B cell (primary cell): ENCODE measurements at regions not wholly inside any gene's neighbourhood (a gene's known extent, or its start where the extent isn't known, plus 50 kb on each side); places are given as distances from the start of the nearest gene placed in this dataset.
"Not testable (repeated sequence)": the region's sequence is repeated elsewhere in the genome, so short reads cannot be mapped to it uniquely, and the experiment has no call there.

Experiments used
- ATAC-seq: fragments of 200-7000 bp; cut with Tn5 transposase; one replicate; pipeline ENCODE4 v1.10.0; 2021; ENCODE audit warnings: low read depth, mild to moderate bottlenecking, moderate number of reproducible peaks, moderate library complexity
- CTCF ChIA-PET: fragments of 350-600 bp; sonication (Branson Sonifier 250); formaldehyde crosslinking; loops from one replicate; lab custom pipeline; 2021; ENCODE audit warnings: antibody characterized with exemption, inconsistent platforms; lab: Charles Lee
- POLR2A ChIA-PET: fragments of 350-600 bp; sonication (Branson Sonifier 250); formaldehyde crosslinking; loops from one replicate; lab custom pipeline; 2021; ENCODE audit warnings: antibody characterized with exemption; lab: Charles Lee
- DNase-seq: peaks from one replicate; pipeline ENCODE4 v3.0.0; 2013
- H2AFZ ChIP-seq: 2 replicates; pipeline ENCODE4 v1.6.1; 2012; ENCODE audit warnings: mild to moderate bottlenecking, low read depth, low read length; ENCODE audit not compliant: insufficient read depth, poor library complexity, severe bottlenecking
- H3K27ac ChIP-seq, 2 donors: 1 replicate in 1 of 2; 2 replicates in 1 of 2; pipeline ENCODE4 v1.5.1; 2012 to 2013; ENCODE audit warnings: low read length in 2 of 2, mild to moderate bottlenecking in 2 of 2, moderate library complexity in 1 of 2
- H3K27me3 ChIP-seq, 4 experiments: fragments of 200-600 bp in 1 of 4; sonication (generic) in 1 of 4; replicated peaks in 1 of 4; 1 replicate in 2 of 4; 2 replicates in 2 of 4; pipeline versions ENCODE4 v1.6.1 to v1.7.0; 2013 to 2016; ENCODE audit warnings: low read length in 3 of 4, mild to moderate bottlenecking in 2 of 4, mixed read lengths in 1 of 4, moderate library complexity in 1 of 4; ENCODE audit not compliant: insufficient read depth in 4 of 4, control insufficient read depth in 3 of 4; ENCODE audit errors: control extremely low read depth in 1 of 4
- H3K36me3 ChIP-seq, 2 experiments: replicated peaks in 1 of 2; 1 replicate in 1 of 2; 2 replicates in 1 of 2; pipeline versions ENCODE4 v1.6.1 to v1.7.1; 2013; ENCODE audit warnings: low read length in 1 of 2; ENCODE audit not compliant: insufficient read depth in 2 of 2, control insufficient read depth in 1 of 2; ENCODE audit errors: control extremely low read depth in 1 of 2, extremely low read depth in 1 of 2
- H3K4me1 ChIP-seq, 2 donors: fragments of 200-600 bp in 1 of 2; sonication (generic) in 1 of 2; 1 replicate in 1 of 2; 2 replicates in 1 of 2; pipeline versions ENCODE4 v1.5.1 to v1.6.1; 2013 to 2017; ENCODE audit warnings: low read length in 2 of 2; ENCODE audit not compliant: control insufficient read depth in 2 of 2, insufficient read depth in 2 of 2
- H3K4me2 ChIP-seq: replicated peaks from 2 replicates; pipeline ENCODE3; 2012; ENCODE audit warnings: mild to moderate bottlenecking, low read depth, low read length; ENCODE audit not compliant: poor library complexity, severe bottlenecking
- H3K4me3 ChIP-seq, 5 experiments: fragments of 200-600 bp in 1 of 5; sonication (generic) in 1 of 5; 1 replicate in 3 of 5; 2 replicates in 2 of 5; pipeline versions ENCODE4 v1.5.1 to v1.7.0; 2011 to 2016; ENCODE audit warnings: low read length in 4 of 5, mild to moderate bottlenecking in 4 of 5, low read depth in 2 of 5, control low read depth in 1 of 5, moderate library complexity in 1 of 5; ENCODE audit not compliant: insufficient read depth in 1 of 5; ENCODE audit errors: control extremely low read depth in 1 of 5, extremely low read depth in 1 of 5
- H3K79me2 ChIP-seq: fragments of 200-600 bp; sonication (generic); one replicate; pipeline ENCODE4 v1.6.0; 2016; ENCODE audit warnings: low read length; ENCODE audit not compliant: control insufficient read depth, insufficient read depth
- H3K9ac ChIP-seq: fragments of 200-600 bp; sonication (generic); 2 replicates; pipeline ENCODE4 v1.6.1; 2017; ENCODE audit warnings: mild to moderate bottlenecking, low read length, moderate library complexity
- H3K9me3 ChIP-seq, 3 donors: one replicate each; pipeline versions ENCODE4 v1.6.1 to v1.7.1; 2013; ENCODE audit warnings: low read length in 2 of 3; ENCODE audit not compliant: control insufficient read depth in 2 of 3, insufficient read depth in 1 of 3; ENCODE audit errors: control extremely low read depth in 1 of 3
- H4K20me1 ChIP-seq: 2 replicates; pipeline ENCODE4 v1.6.0; 2012; ENCODE audit warnings: mild to moderate bottlenecking, low read length; ENCODE audit not compliant: insufficient read depth, control insufficient read depth, poor library complexity, severe bottlenecking
- H3K27ac Mint-ChIP-seq: one replicate; pipeline ENCODE4 v1.8.0; 2021; ENCODE audit warnings: mixed read lengths
- H3K27me3 Mint-ChIP-seq: one replicate; pipeline ENCODE4 v1.8.0; 2021; ENCODE audit warnings: mixed read lengths
- H3K4me1 Mint-ChIP-seq: one replicate; pipeline ENCODE4 v1.8.0; 2021; ENCODE audit warnings: mixed read lengths
- H3K4me3 Mint-ChIP-seq: one replicate; pipeline ENCODE4 v1.8.0; 2021; ENCODE audit warnings: mixed read lengths
- H3K9me3 Mint-ChIP-seq: one replicate; pipeline ENCODE4 v1.8.0; 2022; ENCODE audit warnings: mixed read lengths; ENCODE audit not compliant: insufficient read depth
- EZH2 ChIP-seq: IDR thresholded peaks from 2 replicates; pipeline ENCODE4 v1.6.1; 2012; ENCODE audit warnings: borderline replicate concordance, low read depth, mild to moderate bottlenecking, moderate library complexity, low read length; ENCODE audit not compliant: insufficient read depth, poor library complexity, severe bottlenecking
- WGBS: methylation state at CpG from one replicate; pipeline ENCODE4 v1.1.5; 2013; ENCODE audit warnings: missing lambda C conversion rate; ENCODE audit not compliant: insufficient coverage; 5-methylcytosine and 5-hydroxymethylcytosine counted together
- intact Hi-C: fragments of 100-400 bp; cut with micrococcal nuclease; formaldehyde crosslinking; loops from one replicate; pipeline ENCODE4 v1.10.0; 2022
- TF ChIP-seq, protein P1 (sequence below): fragments of 200-600 bp; IDR thresholded peaks from one replicate; pipeline ENCODE4 v1.8.0; 2022; ENCODE audit warnings: antibody characterized with exemption, mild to moderate bottlenecking

- ChIA-PET CTCF (no interaction called here), POLR2A (no interaction called here)
- no peaks in the 10 kb centered on the region for H3K79me2 ChIP-seq
- Mint-ChIP-seq H3K27me3 (peaks cover 7% of the 10 kb centered on the region), H3K4me1 (no peaks in the 10 kb centered on the region), H3K4me3 (no peak overlapping the region), H3K9me3 (no peaks in the 10 kb centered on the region), H3K27ac (no peak overlapping the region)
- H4K20me1 ChIP-seq, result no peaks in the 10 kb centered on the region
- no peaks in the 10 kb centered on the region for H3K27me3 ChIP-seq
- H3K27ac ChIP-seq, result no peak overlapping the region
- intact Hi-C loops, result no loop called here
- TF ChIP-seq, protein P1, sequence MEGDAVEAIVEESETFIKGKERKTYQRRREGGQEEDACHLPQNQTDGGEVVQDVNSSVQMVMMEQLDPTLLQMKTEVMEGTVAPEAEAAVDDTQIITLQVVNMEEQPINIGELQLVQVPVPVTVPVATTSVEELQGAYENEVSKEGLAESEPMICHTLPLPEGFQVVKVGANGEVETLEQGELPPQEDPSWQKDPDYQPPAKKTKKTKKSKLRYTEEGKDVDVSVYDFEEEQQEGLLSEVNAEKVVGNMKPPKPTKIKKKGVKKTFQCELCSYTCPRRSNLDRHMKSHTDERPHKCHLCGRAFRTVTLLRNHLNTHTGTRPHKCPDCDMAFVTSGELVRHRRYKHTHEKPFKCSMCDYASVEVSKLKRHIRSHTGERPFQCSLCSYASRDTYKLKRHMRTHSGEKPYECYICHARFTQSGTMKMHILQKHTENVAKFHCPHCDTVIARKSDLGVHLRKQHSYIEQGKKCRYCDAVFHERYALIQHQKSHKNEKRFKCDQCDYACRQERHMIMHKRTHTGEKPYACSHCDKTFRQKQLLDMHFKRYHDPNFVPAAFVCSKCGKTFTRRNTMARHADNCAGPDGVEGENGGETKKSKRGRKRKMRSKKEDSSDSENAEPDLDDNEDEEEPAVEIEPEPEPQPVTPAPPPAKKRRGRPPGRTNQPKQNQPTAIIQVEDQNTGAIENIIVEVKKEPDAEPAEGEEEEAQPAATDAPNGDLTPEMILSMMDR, result no peak
- no peak for TF ChIP-seq EZH2
- no peak overlapping the region for H3K4me2 ChIP-seq
- DNase-seq, result no peak
- H3K9ac ChIP-seq, result no peak overlapping the region
- H3K9me3 ChIP-seq, result peaks cover 0 to 2% (median 0%) of the 10 kb centered on the region in 3 donors
- 73% methylated on average over 10 of the region's 13 CpGs for WGBS
- H3K4me3 ChIP-seq, result no peak overlapping the region
- H3K4me1 ChIP-seq, result no peaks in the 10 kb centered on the region
- H3K36me3 ChIP-seq, result no peaks in the 10 kb centered on the region
- ATAC-seq, result no peak
- H2AFZ ChIP-seq, result no peak overlapping the region
Measured at GRCh38 chr12:13404631-13405473, 208.3 kb downstream of the EMP1 start.

GRCh38 chr12:13404111-13404628, 207.6 kb downstream of the EMP1 start:
- H3K27ac Mint-ChIP-seq, result no peak overlapping the region
- peaks cover 7% of the 10 kb centered on the region for H3K27me3 Mint-ChIP-seq
- H3K9ac ChIP-seq, result no peak overlapping the region
- no peak overlapping the region for H3K4me2 ChIP-seq
- H3K27ac ChIP-seq, result no peak overlapping the region
- no peak for TF ChIP-seq EZH2
- TF ChIP-seq, protein P1, result no peak
- no peak overlapping the region for H3K4me3 Mint-ChIP-seq
- no peaks in the 10 kb centered on the region for H3K9me3 ChIP-seq
- ATAC-seq, result no peak
- H3K9me3 Mint-ChIP-seq, result no peaks in the 10 kb centered on the region
- H2AFZ ChIP-seq, result no peak overlapping the region
- no peaks in the 10 kb centered on the region for H3K79me2 ChIP-seq
- no peaks in the 10 kb centered on the region for H3K4me1 Mint-ChIP-seq
- H3K4me3 ChIP-seq, result no peak overlapping the region
- intact Hi-C loops, result no loop called here
- ChIA-PET POLR2A (no interaction called here), CTCF (no interaction called here)
- no peaks in the 10 kb centered on the region for H4K20me1 ChIP-seq
- H3K27me3 ChIP-seq, result no peaks in the 10 kb centered on the region
- DNase-seq, result no peak
- 74% methylated on average over 6 of the region's 6 CpGs for WGBS
- no peaks in the 10 kb centered on the region for H3K36me3 ChIP-seq
- no peaks in the 10 kb centered on the region for H3K4me1 ChIP-seq

DNA sequence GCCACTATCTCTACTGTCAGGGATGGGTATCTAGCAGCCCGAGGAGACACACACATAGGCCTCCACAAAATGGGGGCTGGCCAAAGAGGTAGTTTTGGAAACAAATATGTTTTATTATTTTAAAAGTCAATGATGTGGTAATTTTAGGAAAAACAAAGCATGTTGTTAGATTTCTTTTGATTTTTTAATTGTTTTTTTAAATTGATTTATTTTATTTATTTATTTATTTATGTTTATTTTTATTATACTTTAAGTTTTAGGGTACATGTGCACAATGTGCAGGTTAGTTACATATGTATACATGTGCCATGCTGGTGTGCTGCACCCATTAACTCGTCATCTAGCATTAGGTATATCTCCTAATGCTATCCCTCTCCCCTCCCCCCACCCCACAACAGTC, 194.8 kb downstream of the EMP1 start:
- H3K9me3 ChIP-seq, H3K79me2 ChIP-seq, H3K4me1 ChIP-seq, POLR2A ChIA-PET, H3K4me2 ChIP-seq, H3K9me3 Mint-ChIP-seq, H4K20me1 ChIP-seq, DNase-seq, CTCF ChIA-PET, H3K4me3 Mint-ChIP-seq, ATAC-seq, H3K27ac ChIP-seq, H3K27me3 ChIP-seq, H3K9ac ChIP-seq, H2AFZ ChIP-seq, intact Hi-C loops, H3K4me3 ChIP-seq, H3K36me3 ChIP-seq, H3K27me3 Mint-ChIP-seq, H3K4me1 Mint-ChIP-seq, H3K27ac Mint-ChIP-seq: not testable (repeated sequence)
- WGBS, result no CpG with 5 or more reads among the region's 2 CpGs
